PC-3 (cell line): ENCODE measurements at regions not wholly inside any gene's neighbourhood (a gene's known extent, or its start where the extent isn't known, plus 50 kb on each side); places are given as distances from the start of the nearest gene placed in this dataset.

Experiments
- EZH2 ChIP-seq: fragments of 300-600 bp; sonication (generic); IDR thresholded peaks from one replicate; pipeline ENCODE4 v1.6.1; 2017; ENCODE audit warnings: antibody characterized with exemption, mild to moderate bottlenecking, low read length; ENCODE audit not compliant: unreplicated experiment
- EZH2phosphoT487 ChIP-seq: fragments of 300-600 bp; sonication (generic); IDR thresholded peaks from 2 replicates; pipeline ENCODE4 v1.6.1; 2018; ENCODE audit warnings: mild to moderate bottlenecking, antibody characterized with exemption, low read length, borderline replicate concordance
- TF ChIP-seq, protein P1 (sequence below): fragments of 300-600 bp; sonication (generic); conservative IDR thresholded peaks from 2 replicates; pipeline ENCODE4 v1.5.1; 2017; ENCODE audit warnings: antibody characterized with exemption, low read depth, mild to moderate bottlenecking, low read length

GRCh38 chr14:37698840-37699777 is 103.7 kb downstream of the TTC6 start:
- TF ChIP-seq EZH2 (no peak), EZH2phosphoT487 (no peak)
- TF ChIP-seq, protein P1, sequence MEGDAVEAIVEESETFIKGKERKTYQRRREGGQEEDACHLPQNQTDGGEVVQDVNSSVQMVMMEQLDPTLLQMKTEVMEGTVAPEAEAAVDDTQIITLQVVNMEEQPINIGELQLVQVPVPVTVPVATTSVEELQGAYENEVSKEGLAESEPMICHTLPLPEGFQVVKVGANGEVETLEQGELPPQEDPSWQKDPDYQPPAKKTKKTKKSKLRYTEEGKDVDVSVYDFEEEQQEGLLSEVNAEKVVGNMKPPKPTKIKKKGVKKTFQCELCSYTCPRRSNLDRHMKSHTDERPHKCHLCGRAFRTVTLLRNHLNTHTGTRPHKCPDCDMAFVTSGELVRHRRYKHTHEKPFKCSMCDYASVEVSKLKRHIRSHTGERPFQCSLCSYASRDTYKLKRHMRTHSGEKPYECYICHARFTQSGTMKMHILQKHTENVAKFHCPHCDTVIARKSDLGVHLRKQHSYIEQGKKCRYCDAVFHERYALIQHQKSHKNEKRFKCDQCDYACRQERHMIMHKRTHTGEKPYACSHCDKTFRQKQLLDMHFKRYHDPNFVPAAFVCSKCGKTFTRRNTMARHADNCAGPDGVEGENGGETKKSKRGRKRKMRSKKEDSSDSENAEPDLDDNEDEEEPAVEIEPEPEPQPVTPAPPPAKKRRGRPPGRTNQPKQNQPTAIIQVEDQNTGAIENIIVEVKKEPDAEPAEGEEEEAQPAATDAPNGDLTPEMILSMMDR = no peak
